K562 (cell line): ENCODE measurements at regions not wholly inside any gene's neighbourhood (a gene's known extent, or its start where the extent isn't known, plus 50 kb on each side); places are given as distances from the start of the nearest gene placed in this dataset.
A peak's percentile ranks its signal among the peaks of the same experiment; 100 is the strongest.

Experiments
- ATAC-seq: fragments of 200-7000 bp; cut with Tn5 transposase; 3 replicates; pipeline ENCODE4 v1.9.1; 2020; ENCODE audit warnings: moderate library complexity
- BruUV-seq: library from RNA; stranded (reverse); fragments of 400-500 nt; replicated peaks from 2 replicates; lab custom pipeline; 2021; lab: Mats Ljungman, UMichigan
- CTCF ChIA-PET: fragments of 300-600 bp; formaldehyde crosslinking; extraction: SDS; loops from one replicate; lab custom pipeline; 2021; ENCODE audit warnings: low intra/inter-chr PET ratio; lab: Yijun Ruan, JAX
- POLR2A ChIA-PET: fragments of 300-600, 350-650 bp; sonication (Branson Sonifier 250); formaldehyde crosslinking; extraction: SDS; loops from one replicate; lab custom pipeline; 2021; ENCODE audit warnings: antibody characterized with exemption, inconsistent platforms; lab: Yijun Ruan, JAX
- DNase-seq, 4 experiments: peaks; one replicate each; pipeline versions ENCODE4 v3.0.0 to v3.0.0-alpha.2; 2011 to 2018; ENCODE audit warnings: low spot score in 3 of 4, mixed read lengths in 3 of 4; ENCODE audit errors: extremely low read depth in 1 of 4
- FAIRE-seq: peaks from 2 replicates; lab custom pipeline; 2011; peaks lifted over from hg19 to GRCh38; lab: Jason Lieb, UNC
- H2AFZ ChIP-seq: 2 replicates; pipeline ENCODE4 v1.6.0; 2011; ENCODE audit warnings: low read depth, low read length, control low read depth, inconsistent platforms
- H3K27ac ChIP-seq: fragments of 200-600 bp; 3 replicates; pipeline ENCODE4 v1.8.0; 2011; ENCODE audit warnings: low read depth, mild to moderate bottlenecking, control low read depth, inconsistent platforms, low read length, moderate library complexity, mixed read lengths; ENCODE audit errors: extremely low read depth
- H3K27me3 ChIP-seq, 2 experiments: fragments of 300-600 bp in 1 of 2; 2 replicates in 1 of 2; 3 replicates in 1 of 2; pipeline versions ENCODE4 v1.6.0 to v1.8.0; 2011; ENCODE audit warnings: inconsistent platforms in 2 of 2, low read length in 2 of 2, mild to moderate bottlenecking in 1 of 2, mixed read lengths in 1 of 2, moderate library complexity in 1 of 2; ENCODE audit not compliant: control insufficient read depth in 2 of 2, insufficient read depth in 2 of 2
- H3K36me3 ChIP-seq: fragments of 300-600 bp; 3 replicates; pipeline ENCODE4 v1.8.0; 2011; ENCODE audit warnings: mild to moderate bottlenecking, low read length, inconsistent platforms; ENCODE audit not compliant: control insufficient read depth, insufficient read depth
- H3K4me1 ChIP-seq, 2 experiments: fragments of 200-600 bp in 1 of 2; replicated peaks in 1 of 2; 2 replicates in 1 of 2; 3 replicates in 1 of 2; pipeline versions ENCODE4 v1.5.1 to v1.8.0; 2011; ENCODE audit warnings: inconsistent platforms in 2 of 2, low read length in 2 of 2, mild to moderate bottlenecking in 1 of 2, mixed read lengths in 1 of 2, moderate library complexity in 1 of 2; ENCODE audit not compliant: control insufficient read depth in 2 of 2, insufficient read depth in 2 of 2
- H3K4me2 ChIP-seq: 2 replicates; pipeline ENCODE4 v1.6.1; 2011; ENCODE audit warnings: low read length, control low read depth, inconsistent platforms, mixed read lengths; ENCODE audit not compliant: insufficient read depth
- H3K4me3 ChIP-seq: fragments of 200-600 bp; sonication (generic), shearing (Covaris generic); 2 replicates; pipeline ENCODE4 v1.5.1; 2016; ENCODE audit warnings: control low read depth, inconsistent platforms
- H3K79me2 ChIP-seq: fragments of 200-600 bp; 3 replicates; pipeline ENCODE4 v1.8.0; 2011; ENCODE audit warnings: low read length, inconsistent platforms; ENCODE audit not compliant: control insufficient read depth, insufficient read depth
- H3K9ac ChIP-seq, 2 experiments: 2 replicates each; pipeline versions ENCODE4 v1.6.0 to v1.6.1; 2011; ENCODE audit warnings: low read depth in 2 of 2, low read length in 2 of 2, control low read depth in 1 of 2, inconsistent platforms in 1 of 2, mild to moderate bottlenecking in 1 of 2, mixed read lengths in 1 of 2; ENCODE audit not compliant: insufficient read depth in 1 of 2
- H3K9me1 ChIP-seq: one replicate; pipeline ENCODE4 v1.6.0; 2011; ENCODE audit warnings: inconsistent platforms, mild to moderate bottlenecking, low read length, moderate library complexity; ENCODE audit not compliant: control insufficient read depth, insufficient read depth
- H3K9me3 ChIP-seq: replicated peaks from 2 replicates; pipeline ENCODE4 v1.5.1; 2011; ENCODE audit warnings: low read depth, low read length, inconsistent platforms; ENCODE audit not compliant: control insufficient read depth, insufficient read depth
- H4K20me1 ChIP-seq: replicated peaks from 2 replicates; pipeline ENCODE4 v1.6.1; 2011; ENCODE audit warnings: low read length, inconsistent platforms, mixed read lengths; ENCODE audit not compliant: control insufficient read depth, insufficient read depth
- C11orf30 ChIP-seq: fragments of 450-650 bp; IDR thresholded peaks from 2 replicates; pipeline ENCODE4 v1.6.1; 2016; ENCODE audit warnings: low read depth, mild to moderate bottlenecking
- CHD1 ChIP-seq: fragments of 200-600 bp; sonication (generic); IDR thresholded peaks from one replicate; pipeline ENCODE4 v1.6.1; 2012; ENCODE audit warnings: mild to moderate bottlenecking, moderate library complexity, low read length, inconsistent platforms
- CREB1 ChIP-seq, 2 experiments: sonication (generic) in 1 of 2; formaldehyde crosslinking in 1 of 2; IDR thresholded peaks; 2 replicates each; pipeline versions ENCODE4 v1.6.1 to v1.8.0; 2012 to 2022; ENCODE audit warnings: inconsistent platforms in 1 of 2, mild to moderate bottlenecking in 1 of 2, missing genetic modification reagents in 1 of 2, moderate library complexity in 1 of 2
- CREM ChIP-seq: IDR thresholded peaks from 2 replicates; pipeline ENCODE4 v1.6.1; 2014; ENCODE audit warnings: antibody characterized with exemption, low read depth
- IFI16 ChIP-seq: fragments of 250-450 bp; sonication (Bioruptor Pico); IDR thresholded peaks from 2 replicates; pipeline ENCODE4 v2.1.2; 2022; ENCODE audit warnings: mild to moderate bottlenecking, inconsistent platforms
- IRF2 ChIP-seq: sonication (generic); formaldehyde crosslinking; IDR thresholded peaks from 2 replicates; pipeline ENCODE4 v1.8.1; 2022; ENCODE audit warnings: mild to moderate bottlenecking, missing genetic modification reagents
- KDM1A ChIP-seq, 2 experiments: fragments of 450-650 bp; IDR thresholded peaks; 2 replicates each; pipeline ENCODE4 v1.6.1; 2016; ENCODE audit warnings: mild to moderate bottlenecking in 2 of 2
- MAFF ChIP-seq: IDR thresholded peaks from 2 replicates; pipeline ENCODE4 v1.6.1; 2012; ENCODE audit warnings: low read length, improper control_type of control experiment
- MAFG ChIP-seq: fragments of 450-650 bp; conservative IDR thresholded peaks from 2 replicates; pipeline ENCODE4 v1.6.1; 2016; ENCODE audit warnings: missing genetic modification characterization, missing compliant biosample characterization
- MLLT1 ChIP-seq, 2 experiments: fragments of 450-650 bp; IDR thresholded peaks; 2 replicates each; pipeline ENCODE4 v1.6.1; 2016
- NFE2 ChIP-seq: IDR thresholded peaks from 2 replicates; pipeline ENCODE4 v1.6.1; 2014; ENCODE audit warnings: antibody characterized with exemption, low read depth
- NFE2L1 ChIP-seq: fragments of 450-650 bp; IDR thresholded peaks from 2 replicates; pipeline ENCODE4 v1.6.1; 2016; ENCODE audit warnings: missing genetic modification characterization, low read depth, mild to moderate bottlenecking, missing compliant biosample characterization, moderate library complexity, borderline replicate concordance
- PTBP1 ChIP-seq: fragments of 200-400 bp; formaldehyde crosslinking; IDR thresholded peaks from 2 replicates; pipeline ENCODE4 v1.6.1; 2017; ENCODE audit warnings: low read depth, low read length
- TAF15 ChIP-seq: fragments of 200-400 bp; formaldehyde crosslinking; IDR thresholded peaks from 2 replicates; pipeline ENCODE4 v1.6.1; 2017; ENCODE audit warnings: mild to moderate bottlenecking, low read depth, low read length, moderate library complexity
- TEAD4 ChIP-seq, 2 experiments: sonication (generic) in 1 of 2; formaldehyde crosslinking in 1 of 2; IDR thresholded peaks; 2 replicates each; pipeline versions ENCODE4 v1.6.1 to v1.8.0; 2012 to 2022; ENCODE audit warnings: borderline replicate concordance in 1 of 2, inconsistent platforms in 1 of 2, low read length in 1 of 2, mild to moderate bottlenecking in 1 of 2, missing genetic modification reagents in 1 of 2
- TSC22D4 ChIP-seq: fragments of 450-650 bp; IDR thresholded peaks from 2 replicates; pipeline ENCODE4 v1.6.1; 2016; ENCODE audit warnings: missing genetic modification characterization, missing biosample characterization, control low read depth
- ZNF316 ChIP-seq: fragments of 450-650 bp; IDR thresholded peaks from 2 replicates; pipeline ENCODE4 v1.6.1; 2016
- ZNF740 ChIP-seq, 3 experiments: fragments of 200-800 bp in 1 of 3; sonication (Bioruptor generic) in 1 of 3; sonication (generic) in 1 of 3; formaldehyde crosslinking in 1 of 3; IDR thresholded peaks; 2 replicates each; pipeline versions ENCODE4 v1.6.1 to v1.8.0; 2016 to 2022; ENCODE audit warnings: mild to moderate bottlenecking in 2 of 3, missing compliant biosample characterization in 2 of 3, missing genetic modification characterization in 2 of 3, missing genetic modification reagents in 1 of 3
- WGBS: fragments of 100-300 bp; shearing (Covaris generic); methylation state at CpG from one replicate; pipeline ENCODE4 v1.1.6; 2016; ENCODE audit warnings: low coverage, mixed read lengths; ENCODE audit not compliant: insufficient coverage; ENCODE audit errors: missing lambda C conversion rate; 5-methylcytosine and 5-hydroxymethylcytosine counted together
- in situ Hi-C: fragments of 300-500 bp; cut with MboI; formaldehyde crosslinking; loops from 4 replicates; pipeline ENCODE4 v1.15.0; 2018; ENCODE audit warnings: inconsistent platforms, mixed read lengths
- intact Hi-C: fragments of 100-400 bp; cut with micrococcal nuclease; formaldehyde crosslinking; loops from 2 replicates; pipeline ENCODE4 v1.14.2; 2022
- TF ChIP-seq, protein P1 (sequence below): fragments of 200-400 bp; formaldehyde crosslinking; IDR thresholded peaks from 2 replicates; pipeline ENCODE4 v1.6.1; 2017; ENCODE audit warnings: mild to moderate bottlenecking, low read depth, low read length, moderate library complexity

DNA sequence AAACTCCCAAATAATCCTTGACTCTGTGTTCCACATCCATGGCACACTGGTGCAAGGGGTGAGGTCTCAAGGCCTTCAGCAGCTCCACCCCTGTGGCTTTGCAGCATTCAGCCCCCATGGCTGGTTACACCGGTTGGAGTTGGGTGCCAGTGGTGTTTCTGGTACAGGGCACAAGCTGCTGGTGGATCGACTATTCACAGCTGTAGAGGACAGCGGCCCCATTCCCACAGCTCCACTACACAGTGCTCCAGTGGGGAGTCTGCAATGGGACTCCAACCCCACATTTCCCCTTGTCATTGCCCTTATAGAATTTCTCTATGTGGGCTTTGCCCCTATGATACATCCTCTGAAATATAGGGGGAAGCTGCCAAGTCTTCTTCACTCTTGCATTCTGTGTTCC lies 64.3 kb upstream of the SGO1 start (continued):
- TF ChIP-seq ZNF740 (CRISPR knock-in tag; IDR thresholded peaks at IDR 0.05), result no peak
- no peak for TF ChIP-seq ZNF740 (tag; IDR thresholded peaks at IDR 0.05)
- no peak for TF ChIP-seq TEAD4 (IDR thresholded peaks at IDR 0.05; ENCODE audit: low read length)
- TF ChIP-seq TEAD4 (CRISPR knock-in tag; IDR thresholded peaks at IDR 0.05; ENCODE audit: borderline replicate concordance), result no peak
- TF ChIP-seq, protein P1, sequence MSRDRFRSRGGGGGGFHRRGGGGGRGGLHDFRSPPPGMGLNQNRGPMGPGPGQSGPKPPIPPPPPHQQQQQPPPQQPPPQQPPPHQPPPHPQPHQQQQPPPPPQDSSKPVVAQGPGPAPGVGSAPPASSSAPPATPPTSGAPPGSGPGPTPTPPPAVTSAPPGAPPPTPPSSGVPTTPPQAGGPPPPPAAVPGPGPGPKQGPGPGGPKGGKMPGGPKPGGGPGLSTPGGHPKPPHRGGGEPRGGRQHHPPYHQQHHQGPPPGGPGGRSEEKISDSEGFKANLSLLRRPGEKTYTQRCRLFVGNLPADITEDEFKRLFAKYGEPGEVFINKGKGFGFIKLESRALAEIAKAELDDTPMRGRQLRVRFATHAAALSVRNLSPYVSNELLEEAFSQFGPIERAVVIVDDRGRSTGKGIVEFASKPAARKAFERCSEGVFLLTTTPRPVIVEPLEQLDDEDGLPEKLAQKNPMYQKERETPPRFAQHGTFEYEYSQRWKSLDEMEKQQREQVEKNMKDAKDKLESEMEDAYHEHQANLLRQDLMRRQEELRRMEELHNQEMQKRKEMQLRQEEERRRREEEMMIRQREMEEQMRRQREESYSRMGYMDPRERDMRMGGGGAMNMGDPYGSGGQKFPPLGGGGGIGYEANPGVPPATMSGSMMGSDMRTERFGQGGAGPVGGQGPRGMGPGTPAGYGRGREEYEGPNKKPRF, result no peak
- TF ChIP-seq CREM, result no peak
- TF ChIP-seq CREB1 (IDR thresholded peaks at IDR 0.05), result no peak
- TF ChIP-seq CREB1 (CRISPR knock-in tag; IDR thresholded peaks at IDR 0.05), result no peak
- no peak for TF ChIP-seq TAF15
- TF ChIP-seq, all 486 proteins: peak for 0

GRCh38 chr3:20246662-20247061 lies 60.7 kb upstream of the SGO1 start:
- BruUV-seq, result no TSS peak
- ATAC-seq (no peak), DNase-seq (no peak), FAIRE-seq (peak; percentile 23)
- ChIA-PET CTCF (no interaction called here), POLR2A (no interaction called here)
- H3K9me3 ChIP-seq, result no peaks in the 10 kb centered on the region
- no peaks in the 10 kb centered on the region for H4K20me1 ChIP-seq
- H3K27me3 ChIP-seq, result no peaks in the 10 kb centered on the region
- no peak overlapping the region for H3K9ac ChIP-seq
- 9% methylated on average over 1 of the region's 1 CpG for WGBS
- H3K27ac ChIP-seq, result no peak overlapping the region
- H3K4me2 ChIP-seq, result no peak overlapping the region
- no peaks in the 10 kb centered on the region for H3K4me1 ChIP-seq
- in situ Hi-C loops, result no loop called here
- H3K4me3 ChIP-seq, result no peak overlapping the region
- intact Hi-C loops, result no loop called here
- no peaks in the 10 kb centered on the region for H3K9me1 ChIP-seq
- H3K79me2 ChIP-seq, result no peaks in the 10 kb centered on the region
- no peaks in the 10 kb centered on the region for H3K36me3 ChIP-seq
- H2AFZ ChIP-seq, result no peak overlapping the region
- TF ChIP-seq KDM1A (IDR thresholded peaks at IDR 0.05), result no peak
- peak; percentile 54 for TF ChIP-seq NFE2
- TF ChIP-seq NFE2L1, result peak; percentile 70
- TF ChIP-seq C11orf30, result peak; percentile 59
- TF ChIP-seq MAFG (tag), result peak; percentile 85
- TF ChIP-seq MLLT1 (IDR thresholded peaks at IDR 0.05), result no peak
- no peak for TF ChIP-seq IFI16
- TF ChIP-seq IRF2 (CRISPR knock-in tag), result no peak
- peak; percentile 59; the same call in 1 of the 2 replicates for TF ChIP-seq MAFF
- no peak for TF ChIP-seq PTBP1
- TF ChIP-seq TSC22D4 (tag), result no peak
- TF ChIP-seq CHD1, result no peak
- TF ChIP-seq ZNF316, result peak; percentile 70
